DND-41 (cell line): ENCODE measurements at regions not wholly inside any gene's neighbourhood (a gene's known extent, or its start where the extent isn't known, plus 50 kb on each side); places are given as distances from the start of the nearest gene placed in this dataset.

Experiments used
- ATAC-seq: fragments of 200-7000 bp; cut with Tn5 transposase; 3 replicates; pipeline ENCODE4 v1.9.1; 2021; ENCODE audit warnings: low read depth; ENCODE audit not compliant: insufficient read depth
- DNase-seq: peaks from one replicate; pipeline ENCODE4 v3.0.0-alpha.2; 2020
- H2AFZ ChIP-seq: 2 replicates; pipeline ENCODE4 v1.6.0; 2012; ENCODE audit warnings: low read depth, low read length
- H3K27ac ChIP-seq: 2 replicates; pipeline ENCODE4 v1.5.1; 2012; ENCODE audit warnings: low read length, inconsistent platforms
- H3K27me3 ChIP-seq: fragments of 200-600 bp; sonication (generic); 2 replicates; pipeline ENCODE4 v1.6.0; 2012; ENCODE audit warnings: low read length, mild to moderate bottlenecking, inconsistent platforms; ENCODE audit not compliant: insufficient read depth, poor library complexity
- H3K36me3 ChIP-seq: 2 replicates; pipeline ENCODE4 v1.5.1; 2012; ENCODE audit warnings: low read length, inconsistent platforms; ENCODE audit not compliant: insufficient read depth
- H3K4me1 ChIP-seq: 2 replicates; pipeline ENCODE4 v1.5.1; 2012; ENCODE audit warnings: mild to moderate bottlenecking, low read length; ENCODE audit not compliant: insufficient read depth
- H3K4me2 ChIP-seq: 2 replicates; pipeline ENCODE4 v1.6.0; 2012; ENCODE audit warnings: mild to moderate bottlenecking, moderate library complexity, low read length, inconsistent platforms; ENCODE audit not compliant: insufficient read depth
- H3K4me3 ChIP-seq, 2 experiments: fragments of 200-600 bp in 1 of 2; shearing (Covaris generic) in 1 of 2; 2 replicates each; pipeline ENCODE4 v1.5.1; 2012 to 2016; ENCODE audit warnings: inconsistent platforms in 2 of 2, low read length in 2 of 2, mild to moderate bottlenecking in 2 of 2, low read depth in 1 of 2, moderate library complexity in 1 of 2
- H3K79me2 ChIP-seq: 2 replicates; pipeline ENCODE4 v1.6.0; 2012; ENCODE audit warnings: low read length, inconsistent platforms; ENCODE audit not compliant: insufficient read depth
- H3K9ac ChIP-seq: 2 replicates; pipeline ENCODE4 v1.6.0; 2012; ENCODE audit warnings: low read depth, mild to moderate bottlenecking, inconsistent platforms, low read length, moderate library complexity
- H3K9me3 ChIP-seq: 2 replicates; pipeline ENCODE4 v1.5.1; 2012; ENCODE audit warnings: low read length, moderate library complexity, mild to moderate bottlenecking, inconsistent platforms; ENCODE audit not compliant: insufficient read depth, severe bottlenecking
- H4K20me1 ChIP-seq: 2 replicates; pipeline ENCODE4 v1.6.0; 2012; ENCODE audit warnings: low read length; ENCODE audit not compliant: insufficient read depth
- CTCF ChIP-seq: IDR thresholded peaks from 2 replicates; pipeline ENCODE4 v1.5.1; 2012; ENCODE audit warnings: borderline replicate concordance, low read length, moderate library complexity, mild to moderate bottlenecking; ENCODE audit not compliant: poor library complexity, severe bottlenecking; ENCODE audit errors: extremely low read depth
- EZH2 ChIP-seq: IDR thresholded peaks from 3 replicates; pipeline ENCODE4 v1.6.1; 2012; ENCODE audit warnings: borderline replicate concordance, low read depth, mild to moderate bottlenecking, moderate library complexity, low read length, inconsistent platforms; ENCODE audit not compliant: severe bottlenecking

DNA sequence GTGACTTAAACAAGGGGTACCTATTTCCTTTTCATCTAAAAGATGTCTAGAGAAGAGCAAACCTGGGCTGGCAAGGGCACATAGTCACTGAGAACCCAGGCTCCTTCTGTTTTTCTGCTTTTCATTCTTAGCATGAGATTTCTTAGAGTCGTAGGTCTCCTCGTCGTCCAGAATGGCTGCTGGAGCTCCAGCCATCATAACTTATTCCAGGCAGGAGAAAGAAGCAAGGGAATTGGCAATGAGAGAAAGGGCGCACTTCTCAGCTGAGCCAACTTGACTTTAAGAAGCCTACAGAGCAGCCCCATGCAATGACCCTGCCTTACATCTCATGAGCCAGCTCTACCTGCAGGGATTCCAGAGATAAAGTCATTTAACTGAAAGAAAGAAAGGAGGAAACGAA lies 213.4 kb downstream of the BMP7 start:
- DNase-seq (no peak), ATAC-seq (no peak)
- peaks cover 10% of the 10 kb centered on the region for H3K27me3 ChIP-seq
- no peaks in the 10 kb centered on the region for H3K36me3 ChIP-seq
- H3K4me1 ChIP-seq, result no peaks in the 10 kb centered on the region
- no peaks in the 10 kb centered on the region for H4K20me1 ChIP-seq
- H3K79me2 ChIP-seq, result no peaks in the 10 kb centered on the region
- H3K4me3 ChIP-seq, result no peak overlapping the region
- H3K27ac ChIP-seq, result no peak overlapping the region
- no peak for TF ChIP-seq EZH2
- no peak for TF ChIP-seq CTCF
- H2AFZ ChIP-seq, result no peak overlapping the region
- H3K9ac ChIP-seq, result no peak overlapping the region
- H3K9me3 ChIP-seq, result no peaks in the 10 kb centered on the region
- H3K4me2 ChIP-seq, result no peak overlapping the region

GRCh38 chr20:57053793-57054552 lies 212.5 kb downstream of the BMP7 start:
- no peaks in the 10 kb centered on the region for H3K79me2 ChIP-seq
- no peak overlapping the region for H3K9ac ChIP-seq
- no peak overlapping the region for H2AFZ ChIP-seq
- H3K9me3 ChIP-seq, result no peaks in the 10 kb centered on the region
- no peak overlapping the region for H3K27ac ChIP-seq
- no peak overlapping the region for H3K4me3 ChIP-seq
- ATAC-seq, result no peak
- H3K4me1 ChIP-seq, result no peaks in the 10 kb centered on the region
- no peaks in the 10 kb centered on the region for H4K20me1 ChIP-seq
- TF ChIP-seq EZH2 (no peak), CTCF (no peak)
- DNase-seq, result no peak
- H3K27me3 ChIP-seq, result peaks cover 13% of the 10 kb centered on the region
- H3K4me2 ChIP-seq, result no peak overlapping the region
- no peaks in the 10 kb centered on the region for H3K36me3 ChIP-seq

DNA sequence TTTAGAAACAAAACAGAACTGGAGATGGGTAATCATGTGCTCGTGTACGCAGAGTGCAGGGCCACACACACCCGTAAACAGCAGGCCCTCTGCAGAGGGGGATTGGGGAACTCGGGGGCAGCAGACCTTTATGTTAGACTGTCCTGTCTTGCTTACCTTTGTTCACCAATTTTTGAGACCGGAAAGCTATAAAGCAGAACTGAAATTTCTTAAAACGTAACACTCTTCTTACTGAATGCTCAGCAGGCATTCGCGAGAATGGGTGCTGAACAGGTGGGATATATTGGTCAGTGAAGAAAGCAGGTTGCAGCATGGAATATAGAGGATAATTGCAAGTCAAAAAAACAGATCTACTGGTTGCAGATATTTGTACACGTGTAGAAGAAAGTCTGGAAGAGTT lies 211.1 kb downstream of the BMP7 start:
- H4K20me1 ChIP-seq, result no peaks in the 10 kb centered on the region
- H3K36me3 ChIP-seq, result no peaks in the 10 kb centered on the region
- no peak overlapping the region for H2AFZ ChIP-seq
- ATAC-seq, result no peak
- H3K4me3 ChIP-seq, result no peak overlapping the region
- TF ChIP-seq EZH2, result no peak
- TF ChIP-seq CTCF, result no peak
- no peak overlapping the region for H3K27ac ChIP-seq
- no peak for DNase-seq
- H3K9me3 ChIP-seq, result no peaks in the 10 kb centered on the region
- H3K79me2 ChIP-seq, result no peaks in the 10 kb centered on the region
- H3K9ac ChIP-seq, result no peak overlapping the region
- no peak overlapping the region for H3K4me2 ChIP-seq
- no peaks in the 10 kb centered on the region for H3K4me1 ChIP-seq
- H3K27me3 ChIP-seq, result peaks cover 11% of the 10 kb centered on the region
